ENCODE measurements at regions not wholly inside any gene's neighbourhood (a gene's known extent, or its start where the extent isn't known, plus 50 kb on each side); places are given as distances from the start of the nearest gene placed in this dataset.

DNA sequence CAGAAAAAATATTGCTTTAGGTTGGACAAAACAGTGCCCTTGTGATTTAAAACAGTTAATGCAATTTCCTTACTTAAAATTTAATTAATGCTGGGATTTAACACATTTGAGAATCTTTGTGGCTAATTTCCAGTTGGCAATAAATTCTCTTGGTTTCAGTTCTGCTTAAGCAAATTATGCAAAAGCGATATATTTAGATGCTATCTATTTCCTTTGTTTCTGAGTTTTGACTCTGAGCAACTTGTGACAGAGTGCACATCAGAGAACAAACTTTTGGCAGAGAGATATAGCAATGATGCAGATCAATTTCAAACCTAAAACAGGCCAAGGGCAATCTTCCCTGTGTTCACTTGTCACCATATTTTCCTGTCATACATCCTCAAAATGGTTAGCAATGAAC is 933.6 kb upstream of the ZWINT start:
- no peaks in the 10 kb centered on the region for H3K36me3 ChIP-seq
- no peaks in the 10 kb centered on the region for H3K27me3 ChIP-seq
- H3K27ac ChIP-seq = no peak overlapping the region
- no peak for DNase-seq (ENCODE audit: low spot score in 2 of 2)
- no peak overlapping the region for H3K4me3 ChIP-seq
- H3K4me1 ChIP-seq = no peaks in the 10 kb centered on the region
- 75 to 95% methylated on average over 1 of the region's 1 CpG for WGBS, 2 donors
- TF ChIP-seq POLR2A (IDR thresholded peaks at IDR 0.05) (no peak), CTCF (IDR thresholded peaks at IDR 0.05) (no peak), EP300 (IDR thresholded peaks at IDR 0.05) (no peak)
- H3K9me3 ChIP-seq = no peaks in the 10 kb centered on the region

DNA sequence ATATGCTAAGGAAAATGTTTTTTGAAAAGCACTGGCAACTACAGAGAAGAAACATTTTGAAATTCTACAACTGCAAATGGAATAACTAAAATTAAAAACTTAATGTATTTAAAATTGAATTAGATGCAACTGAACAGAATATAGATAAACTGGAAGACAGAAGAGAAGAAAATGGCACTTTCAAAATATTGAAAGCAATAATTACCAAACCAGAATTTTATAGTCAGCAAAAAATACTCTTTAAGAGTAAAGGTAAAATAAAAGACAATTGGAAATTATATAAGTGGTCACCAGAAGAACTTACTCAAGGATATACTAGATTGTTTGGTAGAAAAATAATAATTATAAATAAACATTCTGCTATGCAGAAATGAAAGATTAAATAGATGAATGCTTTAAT is 927.7 kb upstream of the ZWINT start:
- H3K27ac ChIP-seq = no peak overlapping the region
- DNase-seq (ENCODE audit: low spot score in 2 of 2) = no peak
- TF ChIP-seq EP300 (IDR thresholded peaks at IDR 0.05) (no peak), POLR2A (IDR thresholded peaks at IDR 0.05) (no peak), CTCF (IDR thresholded peaks at IDR 0.05) (no peak)
- H3K27me3 ChIP-seq = no peaks in the 10 kb centered on the region
- H3K36me3 ChIP-seq = no peaks in the 10 kb centered on the region
- H3K4me1 ChIP-seq = no peaks in the 10 kb centered on the region
- H3K9me3 ChIP-seq = no peaks in the 10 kb centered on the region
- H3K4me3 ChIP-seq = no peak overlapping the region

GRCh38 chr10:57262892-57263291 is 901.8 kb upstream of the ZWINT start:
- H3K4me3 ChIP-seq = no peak overlapping the region
- H3K27ac ChIP-seq = no peak overlapping the region
- H3K27me3 ChIP-seq = no peaks in the 10 kb centered on the region
- H3K36me3 ChIP-seq = no peaks in the 10 kb centered on the region
- DNase-seq (ENCODE audit: low spot score in 2 of 2) = no peak
- TF ChIP-seq EP300 (IDR thresholded peaks at IDR 0.05) (no peak), POLR2A (IDR thresholded peaks at IDR 0.05) (no peak), CTCF (IDR thresholded peaks at IDR 0.05) (no peak)
- H3K9me3 ChIP-seq = no peaks in the 10 kb centered on the region
- 33 to 40% methylated on average over 3 of the region's 3 CpGs for WGBS, 2 donors
- no peaks in the 10 kb centered on the region for H3K4me1 ChIP-seq

- no peaks in the 10 kb centered on the region for H3K27me3 ChIP-seq
- 80 to 92% methylated on average over 2 of the region's 2 CpGs for WGBS, 2 donors
Measured at GRCh38 chr10:57260175-57260574, 899.1 kb upstream of the ZWINT start.

GRCh38 chr10:57249615-57250281 is 888.7 kb upstream of the ZWINT start:
- Histone ChIP-seq H3K4me3 (no peak overlapping the region), H3K36me3 (no peaks in the 10 kb centered on the region)
- TF ChIP-seq POLR2A (IDR thresholded peaks at IDR 0.05) (no peak), CTCF (IDR thresholded peaks at IDR 0.05) (no peak), EP300 (IDR thresholded peaks at IDR 0.05) (no peak)

More at GRCh38 chr10:57260175-57260574, 899.1 kb upstream of the ZWINT start:
- TF ChIP-seq EP300 (IDR thresholded peaks at IDR 0.05) = no peak
- no peak for TF ChIP-seq CTCF (IDR thresholded peaks at IDR 0.05)
- no peak for TF ChIP-seq POLR2A (IDR thresholded peaks at IDR 0.05)
- H3K4me3 ChIP-seq = no peak overlapping the region
- H3K9me3 ChIP-seq = no peaks in the 10 kb centered on the region
- H3K36me3 ChIP-seq = no peaks in the 10 kb centered on the region
- DNase-seq (ENCODE audit: low spot score in 2 of 2) = no peak
- H3K27ac ChIP-seq = no peak overlapping the region
- no peaks in the 10 kb centered on the region for H3K4me1 ChIP-seq

More at GRCh38 chr10:57249615-57250281, 888.7 kb upstream of the ZWINT start:
- Histone ChIP-seq H3K27ac (no peak overlapping the region), H3K27me3 (no peaks in the 10 kb centered on the region), H3K9me3 (no peaks in the 10 kb centered on the region), H3K4me1 (no peaks in the 10 kb centered on the region)
- DNase-seq (ENCODE audit: low spot score in 2 of 2) = no peak
- WGBS, 2 donors = 92 to 97% methylated on average over 23 to 27 of the region's 32 CpGs

Measured in tibial nerve (tissue), 4 donors.